HL-60 (cell line): ENCODE measurements at regions not wholly inside any gene's neighbourhood (a gene's known extent, or its start where the extent isn't known, plus 50 kb on each side); places are given as distances from the start of the nearest gene placed in this dataset.

ENCODE experiments used
- DNase-seq, 2 experiments: peaks; one replicate each; pipeline ENCODE4 v3.0.0-alpha.2; 2010 to 2020; ENCODE audit warnings: low read depth in 1 of 2, low spot score in 1 of 2
- H3K27ac ChIP-seq: fragments of 250-450 bp; sonication (Bioruptor Pico); replicated peaks from 2 replicates; pipeline ENCODE4 v1.5.1; 2020; ENCODE audit warnings: mild to moderate bottlenecking, moderate library complexity
- H3K27me3 ChIP-seq: fragments of 250-450 bp; sonication (Bioruptor Pico); 2 replicates; pipeline ENCODE4 v1.5.1; 2021; ENCODE audit warnings: mild to moderate bottlenecking, moderate library complexity; ENCODE audit not compliant: insufficient read depth, poor library complexity, severe bottlenecking
- H3K4me3 ChIP-seq: replicated peaks from 2 replicates; pipeline ENCODE4 v1.5.1; 2011; ENCODE audit warnings: mild to moderate bottlenecking, control low read depth, low read length; ENCODE audit not compliant: insufficient read depth
- CTCF ChIP-seq: IDR thresholded peaks from one replicate; pipeline ENCODE4 v1.5.1; 2011; ENCODE audit warnings: low read length, control low read depth, inconsistent platforms; ENCODE audit not compliant: insufficient read depth
- GABPA ChIP-seq: IDR thresholded peaks from 2 replicates; pipeline ENCODE4 v1.6.1; 2012; ENCODE audit warnings: low read depth
- POLR2AphosphoS5 ChIP-seq: IDR thresholded peaks from 2 replicates; pipeline ENCODE4 v1.6.1; 2012; ENCODE audit warnings: low read depth
- REST ChIP-seq: IDR thresholded peaks from 2 replicates; pipeline ENCODE4 v1.6.1; 2012; ENCODE audit warnings: low read depth; ENCODE audit not compliant: insufficient replicate concordance
- SPI1 ChIP-seq: IDR thresholded peaks from 2 replicates; pipeline ENCODE4 v1.6.1; 2012; ENCODE audit warnings: low read depth, mild to moderate bottlenecking, borderline replicate concordance

DNA sequence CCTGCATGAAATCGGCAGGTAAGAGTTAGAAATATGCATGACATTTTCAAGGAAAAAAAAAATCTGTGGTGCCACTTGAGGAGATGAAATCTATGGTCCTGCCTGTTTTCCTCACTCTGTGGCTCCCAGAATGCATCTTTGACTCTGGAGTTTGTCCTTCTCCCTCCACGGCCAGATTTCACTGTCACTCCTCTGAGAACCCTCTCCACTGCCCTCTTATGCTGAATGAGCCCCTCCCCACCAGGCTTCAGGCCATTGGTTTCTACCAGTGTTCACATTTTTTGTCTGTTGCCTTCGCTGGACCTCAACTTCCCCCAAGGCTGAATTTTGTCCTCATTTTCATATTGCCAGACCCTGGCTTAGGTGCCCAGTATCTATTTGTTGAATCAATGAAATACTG, 235.0 kb downstream of the ZIC5 start:
- TF ChIP-seq CTCF (no peak), POLR2AphosphoS5 (no peak), REST (no peak), GABPA (no peak), SPI1 (no peak)
- no peak for DNase-seq
- Histone ChIP-seq H3K4me3 (no peak overlapping the region), H3K27me3 (no peaks in the 10 kb centered on the region), H3K27ac (no peak overlapping the region)

GRCh38 chr13:99734013-99734693, 232.9 kb downstream of the TM9SF2 start:
- no peak overlapping the region for H3K4me3 ChIP-seq

More at GRCh38 chr13:99734013-99734693, 232.9 kb downstream of the TM9SF2 start:
- no peak overlapping the region for H3K27ac ChIP-seq
- no peaks in the 10 kb centered on the region for H3K27me3 ChIP-seq
- TF ChIP-seq SPI1 (no peak), REST (no peak), CTCF (no peak), POLR2AphosphoS5 (no peak), GABPA (no peak)
- DNase-seq: no peak
